Neural cell (in vitro differentiated cells): ENCODE measurements at regions not wholly inside any gene's neighbourhood (a gene's known extent, or its start where the extent isn't known, plus 50 kb on each side); places are given as distances from the start of the nearest gene placed in this dataset.

Experiments used
- H2AFZ ChIP-seq: fragments of 200-600, 300-800 bp; sonication (generic), shearing (Covaris generic); 2 replicates; pipeline ENCODE4 v1.6.0; 2014; ENCODE audit warnings: low read depth, mild to moderate bottlenecking, antibody characterized with exemption, low read length, moderate library complexity
- H3F3A ChIP-seq: fragments of 200-600 bp; shearing (Covaris generic); 2 replicates; pipeline ENCODE4 v1.6.1; 2016; ENCODE audit warnings: mild to moderate bottlenecking, moderate library complexity, mixed read lengths, antibody characterized with exemption, low read length; ENCODE audit not compliant: insufficient read depth, poor library complexity, severe bottlenecking
- H3K27ac ChIP-seq: fragments of 200-600, 300-800 bp; sonication (generic), shearing (Covaris generic); 2 replicates; pipeline ENCODE4 v1.5.1; 2014; ENCODE audit warnings: mild to moderate bottlenecking, low read length, moderate library complexity
- H3K27me3 ChIP-seq: fragments of 300-800, 200-600 bp; sonication (generic), shearing (Covaris generic); 2 replicates; pipeline ENCODE4 v1.6.0; 2014; ENCODE audit warnings: mild to moderate bottlenecking, low read depth, low read length, moderate library complexity; ENCODE audit not compliant: insufficient read depth
- H3K36me3 ChIP-seq: fragments of 300-800, 200-600 bp; sonication (generic), shearing (Covaris generic); 2 replicates; pipeline ENCODE4 v1.5.1; 2014; ENCODE audit warnings: mild to moderate bottlenecking, antibody characterized with exemption, low read length, moderate library complexity; ENCODE audit not compliant: insufficient read depth
- H3K4me2 ChIP-seq: fragments of 300-800, 200-600 bp; sonication (generic), shearing (Covaris generic); 2 replicates; pipeline ENCODE4 v1.6.0; 2014; ENCODE audit warnings: mild to moderate bottlenecking, low read length
- H3K4me3 ChIP-seq: fragments of 300-800, 200-600 bp; sonication (generic), shearing (Covaris generic); 2 replicates; pipeline ENCODE4 v1.5.1; 2014; ENCODE audit warnings: mild to moderate bottlenecking, low read length, moderate library complexity
- H3K79me2 ChIP-seq: fragments of 200-600 bp; shearing (Covaris generic); replicated peaks from 2 replicates; pipeline ENCODE4 v1.6.0; 2014; ENCODE audit warnings: mild to moderate bottlenecking, low read length, moderate library complexity; ENCODE audit not compliant: insufficient read depth
- H3K9ac ChIP-seq: fragments of 300-800, 200-600 bp; sonication (generic), shearing (Covaris generic); 2 replicates; pipeline ENCODE4 v1.6.1; 2016; ENCODE audit warnings: mild to moderate bottlenecking, low read length, mixed read lengths
- H3K9me2 ChIP-seq: fragments of 200-600 bp; shearing (Covaris generic); 2 replicates; pipeline ENCODE4 v1.6.1; 2016; ENCODE audit warnings: mild to moderate bottlenecking, low read length, mixed read lengths; ENCODE audit not compliant: insufficient read depth
- H3K9me3 ChIP-seq: fragments of 200-600, 300-800 bp; sonication (generic), shearing (Covaris generic); 2 replicates; pipeline ENCODE4 v1.6.1; 2016; ENCODE audit warnings: mild to moderate bottlenecking, mixed run types, low read length, moderate library complexity, mixed read lengths
- H4K20me1 ChIP-seq: fragments of 200-600 bp; shearing (Covaris generic); 2 replicates; pipeline ENCODE4 v1.6.1; 2016; ENCODE audit warnings: mild to moderate bottlenecking, mixed run types; ENCODE audit not compliant: insufficient read depth
- EP300 ChIP-seq: fragments of 450-650 bp; conservative IDR thresholded peaks from 2 replicates; pipeline ENCODE4 v1.6.1; 2014; ENCODE audit warnings: antibody characterized with exemption, mild to moderate bottlenecking, moderate library complexity; ENCODE audit not compliant: poor library complexity, severe bottlenecking
- EZH2 ChIP-seq: fragments of 200-600, 300-800 bp; shearing (Covaris generic), sonication (generic); IDR thresholded peaks from 2 replicates; pipeline ENCODE4 v1.6.1; 2014; ENCODE audit warnings: antibody characterized with exemption, low read length, borderline replicate concordance, mild to moderate bottlenecking; ENCODE audit not compliant: insufficient read depth, poor library complexity, severe bottlenecking
- MXI1 ChIP-seq: fragments of 450-650 bp; conservative IDR thresholded peaks from 2 replicates; pipeline ENCODE4 v1.6.1; 2014; ENCODE audit warnings: antibody characterized with exemption, mild to moderate bottlenecking; ENCODE audit not compliant: poor library complexity, severe bottlenecking
- POLR2AphosphoS5 ChIP-seq: IDR thresholded peaks from 2 replicates; pipeline ENCODE4 v1.6.1; 2012
- RAD21 ChIP-seq: fragments of 450-650 bp; conservative IDR thresholded peaks from 2 replicates; pipeline ENCODE4 v1.6.1; 2014; ENCODE audit warnings: antibody characterized with exemption, mild to moderate bottlenecking, moderate library complexity
- SMC3 ChIP-seq: fragments of 450-650 bp; conservative IDR thresholded peaks from 2 replicates; pipeline ENCODE4 v1.6.1; 2014; ENCODE audit warnings: antibody characterized with exemption, mild to moderate bottlenecking, moderate library complexity; ENCODE audit not compliant: poor library complexity
- TAF1 ChIP-seq: IDR thresholded peaks from 2 replicates; pipeline ENCODE4 v1.6.1; 2012; ENCODE audit warnings: low read depth
- TF ChIP-seq, protein P1 (sequence below): IDR thresholded peaks from 2 replicates; pipeline ENCODE4 v1.6.1; 2012; ENCODE audit warnings: borderline replicate concordance
- TF ChIP-seq, protein P2 (sequence below): fragments of 450-650 bp; IDR thresholded peaks from 2 replicates; pipeline ENCODE4 v1.5.1; 2014; ENCODE audit warnings: antibody characterized with exemption, mild to moderate bottlenecking, moderate library complexity; ENCODE audit not compliant: poor library complexity, severe bottlenecking

GRCh38 chr15:31842532-31843195, 187.7 kb upstream of the CHRNA7 start:
- Histone ChIP-seq H3K9me3 (no peaks in the 10 kb centered on the region), H3F3A (no peaks in the 10 kb centered on the region), H3K27ac (no peak overlapping the region), H3K36me3 (no peaks in the 10 kb centered on the region), H3K4me2 (no peak overlapping the region), H2AFZ (no peak overlapping the region), H3K27me3 (no peaks in the 10 kb centered on the region), H3K9ac (no peak overlapping the region), H4K20me1 (no peaks in the 10 kb centered on the region), H3K4me3 (no peak overlapping the region), H3K9me2 (no peaks in the 10 kb centered on the region), H3K79me2 (no peaks in the 10 kb centered on the region)
- TF ChIP-seq, protein P1, sequence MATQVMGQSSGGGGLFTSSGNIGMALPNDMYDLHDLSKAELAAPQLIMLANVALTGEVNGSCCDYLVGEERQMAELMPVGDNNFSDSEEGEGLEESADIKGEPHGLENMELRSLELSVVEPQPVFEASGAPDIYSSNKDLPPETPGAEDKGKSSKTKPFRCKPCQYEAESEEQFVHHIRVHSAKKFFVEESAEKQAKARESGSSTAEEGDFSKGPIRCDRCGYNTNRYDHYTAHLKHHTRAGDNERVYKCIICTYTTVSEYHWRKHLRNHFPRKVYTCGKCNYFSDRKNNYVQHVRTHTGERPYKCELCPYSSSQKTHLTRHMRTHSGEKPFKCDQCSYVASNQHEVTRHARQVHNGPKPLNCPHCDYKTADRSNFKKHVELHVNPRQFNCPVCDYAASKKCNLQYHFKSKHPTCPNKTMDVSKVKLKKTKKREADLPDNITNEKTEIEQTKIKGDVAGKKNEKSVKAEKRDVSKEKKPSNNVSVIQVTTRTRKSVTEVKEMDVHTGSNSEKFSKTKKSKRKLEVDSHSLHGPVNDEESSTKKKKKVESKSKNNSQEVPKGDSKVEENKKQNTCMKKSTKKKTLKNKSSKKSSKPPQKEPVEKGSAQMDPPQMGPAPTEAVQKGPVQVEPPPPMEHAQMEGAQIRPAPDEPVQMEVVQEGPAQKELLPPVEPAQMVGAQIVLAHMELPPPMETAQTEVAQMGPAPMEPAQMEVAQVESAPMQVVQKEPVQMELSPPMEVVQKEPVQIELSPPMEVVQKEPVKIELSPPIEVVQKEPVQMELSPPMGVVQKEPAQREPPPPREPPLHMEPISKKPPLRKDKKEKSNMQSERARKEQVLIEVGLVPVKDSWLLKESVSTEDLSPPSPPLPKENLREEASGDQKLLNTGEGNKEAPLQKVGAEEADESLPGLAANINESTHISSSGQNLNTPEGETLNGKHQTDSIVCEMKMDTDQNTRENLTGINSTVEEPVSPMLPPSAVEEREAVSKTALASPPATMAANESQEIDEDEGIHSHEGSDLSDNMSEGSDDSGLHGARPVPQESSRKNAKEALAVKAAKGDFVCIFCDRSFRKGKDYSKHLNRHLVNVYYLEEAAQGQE: no peak
- no peak for TF ChIP-seq TAF1
- TF ChIP-seq MXI1: no peak
- TF ChIP-seq POLR2AphosphoS5: no peak
- TF ChIP-seq EZH2: no peak
- TF ChIP-seq, protein P2, sequence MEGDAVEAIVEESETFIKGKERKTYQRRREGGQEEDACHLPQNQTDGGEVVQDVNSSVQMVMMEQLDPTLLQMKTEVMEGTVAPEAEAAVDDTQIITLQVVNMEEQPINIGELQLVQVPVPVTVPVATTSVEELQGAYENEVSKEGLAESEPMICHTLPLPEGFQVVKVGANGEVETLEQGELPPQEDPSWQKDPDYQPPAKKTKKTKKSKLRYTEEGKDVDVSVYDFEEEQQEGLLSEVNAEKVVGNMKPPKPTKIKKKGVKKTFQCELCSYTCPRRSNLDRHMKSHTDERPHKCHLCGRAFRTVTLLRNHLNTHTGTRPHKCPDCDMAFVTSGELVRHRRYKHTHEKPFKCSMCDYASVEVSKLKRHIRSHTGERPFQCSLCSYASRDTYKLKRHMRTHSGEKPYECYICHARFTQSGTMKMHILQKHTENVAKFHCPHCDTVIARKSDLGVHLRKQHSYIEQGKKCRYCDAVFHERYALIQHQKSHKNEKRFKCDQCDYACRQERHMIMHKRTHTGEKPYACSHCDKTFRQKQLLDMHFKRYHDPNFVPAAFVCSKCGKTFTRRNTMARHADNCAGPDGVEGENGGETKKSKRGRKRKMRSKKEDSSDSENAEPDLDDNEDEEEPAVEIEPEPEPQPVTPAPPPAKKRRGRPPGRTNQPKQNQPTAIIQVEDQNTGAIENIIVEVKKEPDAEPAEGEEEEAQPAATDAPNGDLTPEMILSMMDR: no peak
- TF ChIP-seq SMC3: no peak
- no peak for TF ChIP-seq EP300
- TF ChIP-seq RAD21: no peak

DNA sequence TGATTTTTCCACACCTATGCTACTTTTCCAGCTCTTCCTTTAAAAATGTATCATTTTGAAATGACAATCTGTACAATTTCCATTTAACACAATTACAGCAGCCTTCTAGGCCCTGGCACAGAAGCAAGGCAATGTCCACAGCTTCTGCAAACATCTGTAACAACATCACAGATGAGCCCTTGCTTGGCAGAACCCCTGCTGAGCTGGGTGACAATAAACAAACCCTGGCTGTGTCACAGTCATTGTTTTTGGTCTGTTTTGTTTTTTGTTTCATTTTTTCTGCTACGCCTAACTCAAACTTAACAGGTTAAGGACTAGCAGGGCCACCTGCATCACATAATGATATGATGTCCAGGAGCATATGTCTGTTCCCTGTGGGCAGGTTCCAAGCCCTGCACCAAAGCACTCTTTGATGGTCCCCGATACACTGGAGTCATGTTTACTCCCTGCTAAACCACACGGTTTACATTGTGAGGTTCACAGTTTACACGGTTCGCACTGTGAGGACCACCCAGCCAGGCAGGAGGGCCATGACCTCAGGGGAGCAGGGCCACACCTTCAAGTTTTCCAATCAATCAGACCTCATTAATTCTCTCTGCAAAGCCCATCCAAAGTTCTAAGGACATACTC, 186.8 kb upstream of the CHRNA7 start:
- Histone ChIP-seq H3K9ac (no peak overlapping the region), H3K9me3 (no peaks in the 10 kb centered on the region), H3K79me2 (no peaks in the 10 kb centered on the region), H4K20me1 (no peaks in the 10 kb centered on the region), H3K9me2 (no peaks in the 10 kb centered on the region), H3K4me2 (no peak overlapping the region), H3K27me3 (no peaks in the 10 kb centered on the region), H3F3A (no peaks in the 10 kb centered on the region), H3K36me3 (no peaks in the 10 kb centered on the region), H2AFZ (no peak overlapping the region), H3K4me3 (no peak overlapping the region), H3K27ac (no peak overlapping the region)
- TF ChIP-seq, protein P2: no peak
- TF ChIP-seq, protein P1: no peak
- TF ChIP-seq EZH2 (no peak), MXI1 (no peak), TAF1 (no peak), EP300 (no peak), POLR2AphosphoS5 (no peak), RAD21 (no peak), SMC3 (no peak)
